BLaER1 (cell line): ENCODE measurements at regions not wholly inside any gene's neighbourhood (a gene's known extent, or its start where the extent isn't known, plus 50 kb on each side); places are given as distances from the start of the nearest gene placed in this dataset.

ENCODE experiments used
- H3K27ac ChIP-seq: shearing (Covaris generic); formaldehyde crosslinking; 2 replicates; pipeline ENCODE4 v1.8.1; 2022
- H3K27me3 ChIP-seq: shearing (Covaris generic); formaldehyde crosslinking; 2 replicates; pipeline ENCODE4 v1.8.1; 2022
- H3K36me3 ChIP-seq: shearing (Covaris generic); formaldehyde crosslinking; 2 replicates; pipeline ENCODE4 v1.8.1; 2022
- H3K4me1 ChIP-seq: shearing (Covaris generic); formaldehyde crosslinking; 2 replicates; pipeline ENCODE4 v1.8.1; 2022
- H3K4me2 ChIP-seq: shearing (Covaris generic); formaldehyde crosslinking; 2 replicates; pipeline ENCODE4 v1.8.1; 2022
- H3K4me3 ChIP-seq: shearing (Covaris generic); formaldehyde crosslinking; 2 replicates; pipeline ENCODE4 v1.8.1; 2022
- H3K9ac ChIP-seq: shearing (Covaris generic); formaldehyde crosslinking; 2 replicates; pipeline ENCODE4 v1.8.1; 2022
- H3K9me3 ChIP-seq: shearing (Covaris generic); formaldehyde crosslinking; 2 replicates; pipeline ENCODE4 v1.8.1; 2022
- H4K20me1 ChIP-seq: shearing (Covaris generic); formaldehyde crosslinking; 2 replicates; pipeline ENCODE4 v1.8.1; 2022
- Cebpa-rat ChIP-seq: shearing (Covaris generic); IDR thresholded peaks from 2 replicates; pipeline ENCODE4 v1.8.1; 2022

DNA sequence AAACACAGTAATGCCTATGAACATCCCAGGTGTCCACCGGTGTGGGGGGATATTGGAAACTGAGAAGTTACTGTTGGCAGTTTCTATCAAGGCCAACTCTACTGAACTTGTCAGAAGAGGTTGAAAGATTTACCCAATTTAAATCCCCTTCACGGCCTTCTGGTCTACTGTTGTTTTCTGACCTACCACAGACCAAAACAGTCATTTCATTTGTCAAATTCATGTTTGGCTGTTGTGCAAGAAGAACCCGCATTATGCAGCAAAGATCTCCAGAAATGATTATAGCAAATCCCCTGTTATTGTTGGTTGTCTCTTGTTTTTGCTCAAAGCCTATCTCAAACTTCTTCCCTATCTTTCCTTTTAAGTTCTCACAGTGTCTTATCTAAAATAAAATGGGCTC lies 73.1 kb upstream of the MAF start:
- Histone ChIP-seq H4K20me1 (no peaks in the 10 kb centered on the region), H3K4me1 (no peaks in the 10 kb centered on the region), H3K4me3 (no peak overlapping the region), H3K36me3 (no peaks in the 10 kb centered on the region), H3K4me2 (no peak overlapping the region), H3K9ac (no peak overlapping the region), H3K9me3 (no peaks in the 10 kb centered on the region; the same call in 1 of the 2 replicates), H3K27ac (no peak overlapping the region), H3K27me3 (no peaks in the 10 kb centered on the region)
- no peak for TF ChIP-seq Cebpa-rat

DNA sequence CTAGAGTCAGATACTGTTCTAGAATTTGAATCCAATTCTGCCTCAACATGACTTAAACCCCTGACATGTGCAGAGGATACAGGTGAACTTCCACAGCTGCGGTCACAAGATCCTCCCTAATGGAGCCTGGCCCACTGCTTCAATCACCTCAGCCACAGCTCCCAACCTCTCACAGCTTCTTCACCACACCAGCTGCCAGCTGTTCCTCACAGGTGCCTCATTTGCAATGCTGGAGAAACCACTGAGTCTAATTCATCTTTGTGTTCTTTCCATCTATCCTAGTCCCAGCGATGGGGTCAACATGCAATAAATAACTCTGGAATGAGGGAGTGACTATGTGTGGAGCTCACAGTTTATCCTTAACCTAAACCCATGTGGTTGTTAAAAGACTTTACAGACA lies 72.0 kb upstream of the MAF start:
- Histone ChIP-seq H3K9ac (no peak overlapping the region), H3K27me3 (no peaks in the 10 kb centered on the region), H3K27ac (no peak overlapping the region), H3K36me3 (no peaks in the 10 kb centered on the region), H3K9me3 (peaks cover 4% of the 10 kb centered on the region; the same call in 1 of the 2 replicates), H4K20me1 (no peaks in the 10 kb centered on the region), H3K4me2 (no peak overlapping the region), H3K4me3 (no peak overlapping the region), H3K4me1 (no peaks in the 10 kb centered on the region)
- no peak for TF ChIP-seq Cebpa-rat

DNA sequence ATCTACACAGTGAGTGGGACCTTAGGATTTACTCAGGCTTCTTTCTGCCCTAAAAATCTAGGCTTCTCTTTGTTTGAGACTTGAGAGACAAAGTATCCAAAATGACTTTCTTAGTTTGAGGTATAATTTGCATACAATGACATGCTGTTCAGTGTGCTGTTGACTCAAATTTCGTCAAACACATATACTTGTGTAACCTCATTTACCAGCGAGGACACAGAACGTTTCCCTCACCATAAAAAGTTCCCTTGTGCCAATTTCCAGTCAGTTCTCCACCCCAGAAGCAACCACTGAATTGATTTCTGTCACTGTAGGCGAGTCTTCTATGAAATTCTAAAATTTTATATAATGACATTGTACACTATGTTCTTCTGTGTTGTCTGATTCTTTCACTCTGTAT lies 68.0 kb upstream of the MAF start:
- no peak overlapping the region for H3K27ac ChIP-seq
- TF ChIP-seq Cebpa-rat: no peak
- no peaks in the 10 kb centered on the region for H3K36me3 ChIP-seq
- H3K4me3 ChIP-seq: no peak overlapping the region
- no peak overlapping the region for H3K9ac ChIP-seq
- H3K27me3 ChIP-seq: no peaks in the 10 kb centered on the region
- no peaks in the 10 kb centered on the region for H4K20me1 ChIP-seq
- H3K4me2 ChIP-seq: no peak overlapping the region
- H3K9me3 ChIP-seq: peaks cover 4% of the 10 kb centered on the region; the same call in 1 of the 2 replicates
- peaks cover 27% of the 10 kb centered on the region for H3K4me1 ChIP-seq

GRCh38 chr16:79665970-79666369 lies 65.4 kb upstream of the MAF start:
- Histone ChIP-seq H3K4me1 (peaks cover 27% of the 10 kb centered on the region), H3K4me2 (peak overlapping the region; percentile 58), H3K9ac (no peak overlapping the region), H3K4me3 (no peak overlapping the region), H3K27me3 (no peaks in the 10 kb centered on the region), H3K36me3 (no peaks in the 10 kb centered on the region), H3K9me3 (peaks cover 4% of the 10 kb centered on the region; the same call in 1 of the 2 replicates), H3K27ac (no peak overlapping the region), H4K20me1 (no peaks in the 10 kb centered on the region)
- no peak for TF ChIP-seq Cebpa-rat

DNA sequence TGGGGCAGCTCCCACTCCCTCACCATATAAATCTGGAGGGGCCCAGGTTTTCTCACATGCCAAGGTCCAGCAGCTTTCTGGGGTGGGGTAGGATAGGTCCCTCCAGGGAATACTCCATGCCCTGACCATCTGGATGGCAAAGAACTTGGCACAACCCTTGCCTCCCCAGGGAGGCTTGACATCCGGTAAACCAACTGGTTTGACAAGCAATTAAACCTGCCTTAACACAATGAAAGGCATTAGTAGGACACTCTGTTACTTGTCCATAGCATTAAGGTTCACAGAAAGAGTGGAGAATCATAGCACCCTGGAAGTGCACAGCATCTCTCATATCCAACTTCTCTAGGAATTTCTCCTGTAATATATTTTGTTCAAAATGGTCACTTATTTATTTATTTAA lies 63.9 kb upstream of the MAF start:
- Histone ChIP-seq H3K9ac (no peak overlapping the region), H3K27ac (no peak overlapping the region), H3K4me2 (peak overlapping the region; percentile 63), H3K4me3 (no peak overlapping the region), H3K27me3 (no peaks in the 10 kb centered on the region), H3K9me3 (peaks cover 4% of the 10 kb centered on the region; the same call in 1 of the 2 replicates), H3K36me3 (no peaks in the 10 kb centered on the region), H4K20me1 (no peaks in the 10 kb centered on the region), H3K4me1 (peaks cover 27% of the 10 kb centered on the region)
- no peak for TF ChIP-seq Cebpa-rat

- H3K9me3 ChIP-seq: no peaks in the 10 kb centered on the region
- no peak for TF ChIP-seq Cebpa-rat
- H3K27ac ChIP-seq: no peak overlapping the region
- H3K9ac ChIP-seq: no peak overlapping the region
- no peaks in the 10 kb centered on the region for H4K20me1 ChIP-seq
- no peaks in the 10 kb centered on the region for H3K36me3 ChIP-seq
- H3K4me3 ChIP-seq: no peak overlapping the region
- no peaks in the 10 kb centered on the region for H3K27me3 ChIP-seq
- H3K4me2 ChIP-seq: no peak overlapping the region
- peaks cover 27% of the 10 kb centered on the region for H3K4me1 ChIP-seq
These were observed 62.3 kb upstream of the MAF start for GRCh38 chr16:79662669-79663313.

DNA sequence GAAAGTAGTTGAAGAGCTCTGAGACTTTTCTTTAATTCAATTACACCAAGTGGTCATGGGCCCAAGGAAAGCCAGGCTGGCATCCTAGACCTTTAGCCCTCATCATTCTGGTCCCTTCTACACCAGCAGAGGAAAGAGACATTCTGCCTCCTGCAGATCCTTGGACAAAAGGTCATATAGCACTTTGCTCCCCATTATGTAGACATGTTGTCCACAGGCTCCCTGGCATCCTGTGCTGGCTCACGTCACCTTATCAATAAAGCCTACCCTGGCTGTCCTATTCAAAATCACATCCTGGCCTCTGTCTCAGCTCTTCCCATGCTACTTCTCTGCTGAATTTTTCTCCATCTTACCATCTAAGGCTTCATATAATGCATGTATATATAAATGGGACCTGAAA lies 61.6 kb upstream of the MAF start:
- Histone ChIP-seq H3K36me3 (no peaks in the 10 kb centered on the region), H3K4me1 (peaks cover 27% of the 10 kb centered on the region), H3K27ac (no peak overlapping the region), H3K27me3 (no peaks in the 10 kb centered on the region), H3K9me3 (no peaks in the 10 kb centered on the region), H3K4me2 (no peak overlapping the region), H4K20me1 (no peaks in the 10 kb centered on the region), H3K4me3 (no peak overlapping the region), H3K9ac (no peak overlapping the region)
- TF ChIP-seq Cebpa-rat: no peak

- Histone ChIP-seq H3K4me3 (no peak overlapping the region), H3K4me1 (peaks cover 27% of the 10 kb centered on the region), H3K36me3 (no peaks in the 10 kb centered on the region), H3K9me3 (no peaks in the 10 kb centered on the region), H3K4me2 (no peak overlapping the region), H4K20me1 (no peaks in the 10 kb centered on the region), H3K9ac (no peak overlapping the region), H3K27ac (no peak overlapping the region), H3K27me3 (no peaks in the 10 kb centered on the region)
- TF ChIP-seq Cebpa-rat: no peak
These were observed 61.0 kb upstream of the MAF start for GRCh38 chr16:79661578-79661977.

- no peaks in the 10 kb centered on the region for H3K27me3 ChIP-seq
- H3K27ac ChIP-seq: no peak overlapping the region
- no peak for TF ChIP-seq Cebpa-rat
- no peak overlapping the region for H3K4me2 ChIP-seq
- H3K9ac ChIP-seq: no peak overlapping the region
- H3K4me3 ChIP-seq: no peak overlapping the region
- H3K9me3 ChIP-seq: no peaks in the 10 kb centered on the region
- H3K4me1 ChIP-seq: peaks cover 7% of the 10 kb centered on the region
- no peaks in the 10 kb centered on the region for H3K36me3 ChIP-seq
- H4K20me1 ChIP-seq: no peaks in the 10 kb centered on the region
These were observed 58.8 kb upstream of the MAF start for GRCh38 chr16:79659344-79659743.

DNA sequence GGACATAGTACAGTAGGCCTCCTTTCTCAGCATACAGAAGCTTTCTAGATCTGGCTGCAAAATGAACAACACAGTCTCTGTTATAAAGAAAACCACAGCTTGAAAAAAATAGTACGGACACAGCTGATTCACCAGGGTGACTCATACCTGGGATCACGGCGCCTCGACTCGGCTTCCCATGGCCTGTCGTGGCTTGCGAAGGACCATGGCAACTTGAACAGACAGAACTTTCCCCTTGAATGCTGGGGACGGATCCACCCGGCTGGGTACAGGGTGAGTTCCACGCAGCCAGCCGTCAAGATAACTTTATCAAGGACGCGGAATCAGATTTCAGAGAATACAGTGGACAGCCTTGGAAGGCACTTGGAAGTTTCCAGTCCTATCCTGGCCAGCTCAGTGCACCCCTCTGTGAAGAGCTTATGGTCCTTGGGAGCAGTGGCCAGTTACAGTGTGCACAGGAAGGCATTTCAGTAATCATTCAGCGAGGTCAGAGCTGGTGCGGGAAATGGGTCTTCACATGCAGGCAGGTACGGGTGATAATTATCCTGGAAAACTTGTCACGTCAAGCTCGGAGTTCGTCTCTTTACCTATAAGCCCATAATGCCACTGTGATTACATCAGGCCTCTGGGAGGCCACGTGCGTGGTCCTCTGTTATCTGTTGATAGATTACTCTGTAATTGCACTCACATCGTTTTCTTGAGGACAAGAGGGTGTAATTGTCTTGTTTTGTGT lies 57.9 kb upstream of the MAF start:
- H4K20me1 ChIP-seq: no peaks in the 10 kb centered on the region
- no peak for TF ChIP-seq Cebpa-rat
- H3K27me3 ChIP-seq: no peaks in the 10 kb centered on the region
- peaks cover 5% of the 10 kb centered on the region for H3K4me1 ChIP-seq
- no peaks in the 10 kb centered on the region for H3K36me3 ChIP-seq
- no peak overlapping the region for H3K4me2 ChIP-seq
- H3K9me3 ChIP-seq: no peaks in the 10 kb centered on the region
- H3K9ac ChIP-seq: no peak overlapping the region
- H3K4me3 ChIP-seq: no peak overlapping the region
- no peak overlapping the region for H3K27ac ChIP-seq
